Glutamatergic neuron (in vitro differentiated cells): ENCODE measurements at regions not wholly inside any gene's neighbourhood (a gene's known extent, or its start where the extent isn't known, plus 50 kb on each side); places are given as distances from the start of the nearest gene placed in this dataset.

ENCODE experiments used
- DNase-seq: peaks from one replicate; pipeline ENCODE4 v3.0.0; 2022
- H3K27ac Mint-ChIP-seq: one replicate; pipeline ENCODE4 v1.8.0; 2020; ENCODE audit warnings: mild to moderate bottlenecking, mixed read lengths, inconsistent platforms; ENCODE audit not compliant: unreplicated experiment
- H3K27me3 Mint-ChIP-seq: one replicate; pipeline ENCODE4 v1.8.0; 2020; ENCODE audit warnings: mild to moderate bottlenecking, moderate library complexity, mixed read lengths, inconsistent platforms; ENCODE audit not compliant: unreplicated experiment
- H3K36me3 Mint-ChIP-seq: one replicate; pipeline ENCODE4 v1.8.0; 2020; ENCODE audit warnings: mild to moderate bottlenecking, mixed read lengths, inconsistent platforms; ENCODE audit not compliant: unreplicated experiment
- H3K4me1 Mint-ChIP-seq: one replicate; pipeline ENCODE4 v1.8.0; 2020; ENCODE audit warnings: mild to moderate bottlenecking, low read depth, mixed read lengths, inconsistent platforms; ENCODE audit not compliant: unreplicated experiment
- H3K4me3 Mint-ChIP-seq: one replicate; pipeline ENCODE4 v1.8.0; 2020; ENCODE audit warnings: mild to moderate bottlenecking, mixed read lengths, inconsistent platforms; ENCODE audit not compliant: unreplicated experiment
- H3K9me3 Mint-ChIP-seq: one replicate; pipeline ENCODE4 v1.8.0; 2020; ENCODE audit warnings: mild to moderate bottlenecking, moderate library complexity, mixed read lengths, inconsistent platforms; ENCODE audit not compliant: unreplicated experiment
- TF ChIP-seq, protein P1 (sequence below): fragments of 200-600 bp; sonication (generic); IDR thresholded peaks from one replicate; pipeline ENCODE4 v1.5.0; 2021; ENCODE audit not compliant: partially characterized antibody, unreplicated experiment

DNA sequence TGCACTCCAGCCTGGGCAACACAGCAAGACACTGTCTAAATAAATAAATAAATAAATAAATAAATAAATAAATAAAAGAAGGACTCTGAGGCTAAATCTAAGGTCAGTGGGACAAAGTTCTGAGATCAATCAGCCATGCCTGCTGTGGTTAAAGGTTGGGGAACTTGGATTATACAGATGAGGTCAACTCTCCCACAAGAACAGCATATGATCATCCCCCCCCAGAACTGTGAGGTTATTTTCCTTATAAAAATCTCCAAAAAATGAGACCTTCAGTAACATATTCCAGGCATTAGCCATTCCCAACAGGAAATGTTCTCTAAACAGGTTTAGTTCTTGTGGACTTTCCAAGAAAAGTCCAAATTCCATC is 90.3 kb downstream of the C16orf95 start:
- H3K4me3 Mint-ChIP-seq: no peak overlapping the region
- TF ChIP-seq, protein P1, sequence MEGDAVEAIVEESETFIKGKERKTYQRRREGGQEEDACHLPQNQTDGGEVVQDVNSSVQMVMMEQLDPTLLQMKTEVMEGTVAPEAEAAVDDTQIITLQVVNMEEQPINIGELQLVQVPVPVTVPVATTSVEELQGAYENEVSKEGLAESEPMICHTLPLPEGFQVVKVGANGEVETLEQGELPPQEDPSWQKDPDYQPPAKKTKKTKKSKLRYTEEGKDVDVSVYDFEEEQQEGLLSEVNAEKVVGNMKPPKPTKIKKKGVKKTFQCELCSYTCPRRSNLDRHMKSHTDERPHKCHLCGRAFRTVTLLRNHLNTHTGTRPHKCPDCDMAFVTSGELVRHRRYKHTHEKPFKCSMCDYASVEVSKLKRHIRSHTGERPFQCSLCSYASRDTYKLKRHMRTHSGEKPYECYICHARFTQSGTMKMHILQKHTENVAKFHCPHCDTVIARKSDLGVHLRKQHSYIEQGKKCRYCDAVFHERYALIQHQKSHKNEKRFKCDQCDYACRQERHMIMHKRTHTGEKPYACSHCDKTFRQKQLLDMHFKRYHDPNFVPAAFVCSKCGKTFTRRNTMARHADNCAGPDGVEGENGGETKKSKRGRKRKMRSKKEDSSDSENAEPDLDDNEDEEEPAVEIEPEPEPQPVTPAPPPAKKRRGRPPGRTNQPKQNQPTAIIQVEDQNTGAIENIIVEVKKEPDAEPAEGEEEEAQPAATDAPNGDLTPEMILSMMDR: no peak
- peaks cover under 1% of the 10 kb centered on the region for H3K9me3 Mint-ChIP-seq
- no peak for DNase-seq
- H3K36me3 Mint-ChIP-seq: no peaks in the 10 kb centered on the region
- H3K27ac Mint-ChIP-seq: no peak overlapping the region
- H3K27me3 Mint-ChIP-seq: peaks cover 2% of the 10 kb centered on the region
- no peaks in the 10 kb centered on the region for H3K4me1 Mint-ChIP-seq

DNA sequence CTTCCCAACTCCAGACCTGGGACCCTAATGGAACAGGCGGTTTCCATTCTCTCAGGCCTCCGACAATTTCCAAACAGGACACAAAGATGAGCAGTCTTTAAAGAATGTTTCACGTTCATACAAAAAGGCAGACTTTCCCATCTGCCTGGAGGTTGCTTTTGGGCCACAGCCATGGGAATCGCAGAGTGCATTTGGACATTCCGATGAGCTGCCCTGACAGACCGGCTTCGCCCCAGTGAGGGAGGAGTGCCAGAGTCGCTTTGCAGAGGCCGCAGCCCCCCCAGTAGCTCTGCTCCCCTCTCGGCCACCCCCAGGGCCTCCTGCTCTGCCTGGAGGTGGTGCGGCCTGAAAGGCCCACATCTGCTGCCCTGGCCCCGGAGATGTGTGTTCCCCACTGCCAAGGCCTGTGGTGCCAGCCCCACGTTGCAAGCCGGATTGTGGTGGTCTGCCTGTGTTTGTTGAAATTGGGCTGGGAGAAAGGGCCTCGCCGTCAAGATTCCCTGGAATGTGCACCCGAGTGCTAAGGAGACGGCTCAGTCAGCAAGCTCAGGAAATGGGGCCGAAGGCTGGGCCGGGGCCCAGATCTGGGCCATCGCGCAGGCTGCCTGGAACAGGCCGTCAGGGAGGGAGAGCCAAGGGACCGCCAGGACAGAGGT is 89.8 kb downstream of the C16orf95 start:
- Mint-ChIP-seq H3K4me1 (no peaks in the 10 kb centered on the region), H3K9me3 (peaks cover 1% of the 10 kb centered on the region)

DNA sequence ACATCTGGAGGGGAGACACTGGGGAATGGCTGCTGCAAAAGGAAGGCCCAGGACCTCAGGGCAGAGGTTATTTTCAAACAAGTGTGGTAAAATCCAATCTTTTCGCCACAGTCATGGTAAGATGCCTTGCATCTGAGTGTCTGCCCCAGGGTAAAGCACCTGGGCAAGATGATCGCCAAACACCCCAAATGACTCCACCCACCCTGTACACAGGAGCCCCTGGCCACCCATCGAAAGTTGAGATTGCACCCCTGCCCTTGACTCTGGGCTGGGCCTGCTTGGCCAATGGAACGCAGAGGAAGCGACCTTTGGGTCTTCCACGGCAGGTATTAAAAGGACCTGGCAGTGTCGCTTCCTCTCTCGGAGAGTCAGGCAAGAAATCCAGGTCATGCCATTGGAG is 88.8 kb downstream of the C16orf95 start:
- Mint-ChIP-seq H3K36me3 (no peaks in the 10 kb centered on the region), H3K9me3 (peaks cover 1% of the 10 kb centered on the region), H3K27ac (no peak overlapping the region), H3K4me3 (no peak overlapping the region), H3K4me1 (no peaks in the 10 kb centered on the region), H3K27me3 (peaks cover 2% of the 10 kb centered on the region)
- DNase-seq: no peak
- TF ChIP-seq, protein P1: no peak

More for the DNA sequence above, 89.8 kb downstream of the C16orf95 start:
- Mint-ChIP-seq H3K36me3 (no peaks in the 10 kb centered on the region), H3K27ac (no peak overlapping the region), H3K4me3 (no peak overlapping the region), H3K27me3 (peaks cover 2% of the 10 kb centered on the region)
- DNase-seq: no peak
- TF ChIP-seq, protein P1: no peak

DNA sequence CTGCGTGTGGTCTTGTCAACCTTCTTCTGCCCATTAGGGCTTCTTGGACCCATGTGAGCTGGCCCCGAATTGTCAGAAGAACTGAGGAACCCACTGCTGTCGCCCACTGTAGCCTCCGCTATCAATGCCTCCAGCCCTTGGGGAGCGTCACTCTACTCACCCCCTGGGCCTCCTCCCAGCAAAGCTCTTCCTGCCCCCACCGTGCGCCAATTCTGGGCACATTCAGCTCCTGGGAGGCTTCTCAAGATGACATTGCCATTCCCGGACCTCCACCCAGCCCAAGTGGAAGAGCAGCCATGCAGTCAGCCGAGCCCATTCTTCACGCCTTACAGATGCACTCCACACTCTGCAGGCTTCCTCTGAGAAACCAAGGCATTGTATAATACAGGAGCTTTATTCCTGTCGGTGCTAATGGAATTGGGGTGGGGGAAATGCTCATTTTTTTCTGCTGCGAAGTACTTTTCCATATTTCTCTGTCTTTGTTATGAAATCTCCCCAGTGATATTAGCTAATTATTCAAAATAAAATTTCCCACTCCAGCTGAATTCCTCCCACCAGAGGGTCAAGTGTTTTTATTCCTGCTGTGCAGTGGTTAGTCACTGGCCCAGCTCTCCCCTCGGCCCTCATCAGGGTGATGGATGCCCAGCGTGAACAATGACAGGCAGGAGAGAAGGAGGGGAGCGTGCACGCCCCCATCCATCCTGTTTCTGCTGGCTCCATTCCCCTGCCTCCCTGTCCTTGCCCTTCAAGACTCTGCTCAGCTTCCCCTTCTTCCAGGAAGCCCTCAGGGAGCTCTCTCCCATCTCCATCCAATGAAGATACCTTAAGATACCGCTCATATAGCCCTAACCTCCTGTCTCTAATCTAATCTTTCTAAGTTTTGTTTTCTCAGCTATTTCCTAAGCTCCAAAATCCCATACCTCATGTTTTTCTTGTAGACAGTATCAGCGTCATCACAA is 87.7 kb downstream of the C16orf95 start:
- Mint-ChIP-seq H3K4me1 (no peaks in the 10 kb centered on the region), H3K9me3 (peaks cover 3% of the 10 kb centered on the region), H3K27ac (no peak overlapping the region), H3K4me3 (no peak overlapping the region), H3K27me3 (peaks cover 2% of the 10 kb centered on the region), H3K36me3 (no peaks in the 10 kb centered on the region)
- no peak for DNase-seq
- TF ChIP-seq, protein P1: no peak

DNA sequence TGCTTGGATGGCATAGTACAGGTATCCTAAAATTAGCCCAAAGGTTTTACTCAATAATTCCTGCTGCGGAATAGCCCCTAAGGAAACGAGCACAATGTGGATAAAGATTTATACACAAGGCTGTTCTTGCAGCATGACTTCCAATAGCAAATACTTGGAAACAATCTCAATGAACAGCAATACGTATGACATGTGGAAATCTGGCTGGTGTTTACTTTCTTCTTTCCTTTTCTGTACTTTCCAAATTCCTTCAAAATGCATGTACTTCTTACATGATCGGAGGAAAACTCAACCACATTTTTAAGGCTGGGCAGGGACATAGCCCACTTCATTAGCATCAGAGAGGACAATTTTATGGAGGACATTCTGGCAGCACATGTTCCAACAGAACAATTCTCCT is 86.6 kb downstream of the C16orf95 start:
- Mint-ChIP-seq H3K9me3 (peaks cover 3% of the 10 kb centered on the region), H3K4me3 (no peak overlapping the region), H3K27me3 (no peaks in the 10 kb centered on the region), H3K36me3 (no peaks in the 10 kb centered on the region), H3K4me1 (no peaks in the 10 kb centered on the region), H3K27ac (no peak overlapping the region)
- DNase-seq: no peak
- TF ChIP-seq, protein P1: no peak
